KBM-7 (cell line): ENCODE measurements at regions not wholly inside any gene's neighbourhood (a gene's known extent, or its start where the extent isn't known, plus 50 kb on each side); places are given as distances from the start of the nearest gene placed in this dataset.
"Not testable (repeated sequence)": the region's sequence is repeated elsewhere in the genome, so short reads cannot be mapped to it uniquely, and the experiment has no call there.

Experiments used
- DNase-seq: peaks from one replicate; pipeline ENCODE4 v3.0.0-alpha.2; 2015
- in situ Hi-C: fragments of 300-500 bp; cut with MboI; formaldehyde crosslinking; loops from 2 replicates; pipeline ENCODE4 v1.14.3; 2020; ENCODE audit warnings: low sequenced_read_pairs, low pct_unique_long_range_greater_than_20kb, mixed read lengths

DNA sequence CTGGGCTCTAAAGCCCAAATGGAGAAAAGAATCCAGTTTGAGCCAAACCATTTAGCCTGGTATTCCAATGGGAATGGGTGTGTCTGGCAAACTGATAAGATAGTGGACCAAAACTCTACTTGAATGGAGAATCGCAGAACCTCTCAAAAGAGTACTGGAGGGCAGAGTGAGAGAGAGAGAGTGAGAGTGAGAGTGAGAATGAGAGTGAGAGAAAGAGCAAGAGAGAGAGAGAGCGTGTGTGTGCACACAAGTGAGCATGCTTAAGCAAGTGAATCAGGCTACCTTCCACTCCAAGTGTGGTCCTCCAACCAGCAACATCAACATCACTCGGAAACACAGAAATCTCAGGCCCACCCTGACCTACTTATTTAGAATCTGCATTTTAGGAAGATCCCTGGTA is 58.8 kb downstream of the UQCRFS1 start:
- no peak for DNase-seq
- in situ Hi-C loops, result no loop called here

DNA sequence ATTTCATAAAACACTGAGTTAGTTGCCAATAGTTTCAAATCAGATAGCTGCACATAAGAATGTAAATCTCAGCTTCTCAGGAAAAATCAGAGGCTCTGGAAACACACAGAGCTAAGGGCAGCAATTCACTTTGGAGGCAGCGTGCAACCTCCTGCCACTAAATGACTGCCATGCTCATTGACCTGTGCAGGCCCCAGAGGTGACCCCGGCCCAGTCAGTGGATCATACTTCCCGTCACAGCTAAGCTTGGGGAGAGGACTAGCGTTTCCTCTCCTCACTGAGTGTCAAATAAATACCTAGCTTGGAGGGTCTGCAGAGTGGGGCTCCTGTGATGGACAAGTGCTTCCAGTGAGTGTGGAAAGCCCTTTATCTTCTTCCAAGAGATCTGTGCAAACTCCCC is 67.2 kb downstream of the UQCRFS1 start:
- in situ Hi-C loops, result no loop called here
- DNase-seq, result no peak

DNA sequence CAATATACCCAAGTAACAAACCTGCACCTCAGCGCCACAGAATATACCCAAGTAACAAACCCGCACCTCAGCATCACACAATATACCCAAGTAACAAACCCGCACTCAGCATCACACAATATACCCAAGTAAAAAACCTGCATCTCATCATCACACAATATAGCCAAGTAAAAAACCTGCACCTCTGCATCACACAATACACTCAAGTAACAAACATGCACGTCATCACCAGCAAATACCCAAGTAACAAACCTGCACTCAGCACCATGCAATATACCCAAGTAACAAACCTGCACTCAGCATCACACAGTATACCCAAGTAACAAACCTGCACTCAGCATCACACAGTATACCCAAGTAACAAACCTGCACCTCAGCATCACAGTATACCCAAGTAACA is 69.8 kb downstream of the UQCRFS1 start:
- in situ Hi-C loops, result no loop called here
- no peak for DNase-seq

DNA sequence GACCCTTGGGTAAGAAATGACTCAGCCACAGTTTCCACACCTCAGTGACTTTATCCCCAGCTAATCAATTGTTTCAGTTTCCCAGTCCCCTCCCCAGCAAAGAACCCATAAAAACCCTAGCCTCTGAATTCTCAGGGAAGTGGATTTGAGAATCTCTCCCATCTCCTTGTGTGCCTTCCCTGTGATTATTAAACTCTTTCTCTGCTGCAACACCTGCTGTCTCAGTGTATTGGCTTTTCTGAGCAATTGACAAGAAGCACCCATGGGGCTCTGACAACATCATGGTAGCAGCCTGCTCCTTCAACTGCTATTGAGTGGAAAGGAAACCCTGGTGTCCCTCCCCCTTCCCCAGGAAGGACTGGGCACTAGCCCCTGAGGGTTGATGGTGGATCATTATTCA is 73.7 kb downstream of the UQCRFS1 start:
- DNase-seq, result no peak
- in situ Hi-C loops, result no loop called here

DNA sequence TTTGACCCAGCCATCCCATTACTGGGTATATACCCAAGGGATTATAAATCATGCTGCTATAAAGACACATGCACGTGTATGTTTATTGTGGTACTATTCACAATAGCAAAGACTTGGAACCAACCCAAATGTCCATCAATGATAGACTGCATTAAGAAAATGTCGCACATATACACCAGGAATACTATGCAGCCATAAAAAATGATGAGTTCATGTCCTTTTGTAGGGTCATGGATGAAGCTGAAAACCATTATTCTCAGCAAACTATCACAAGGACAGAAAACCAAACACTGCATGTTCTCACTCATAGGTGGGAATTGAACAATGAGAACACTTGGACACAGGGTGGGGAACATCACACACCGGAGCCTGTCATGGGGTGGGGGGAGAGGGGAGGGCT is 74.7 kb downstream of the UQCRFS1 start:
- in situ Hi-C loops, DNase-seq: not testable (repeated sequence)

DNA sequence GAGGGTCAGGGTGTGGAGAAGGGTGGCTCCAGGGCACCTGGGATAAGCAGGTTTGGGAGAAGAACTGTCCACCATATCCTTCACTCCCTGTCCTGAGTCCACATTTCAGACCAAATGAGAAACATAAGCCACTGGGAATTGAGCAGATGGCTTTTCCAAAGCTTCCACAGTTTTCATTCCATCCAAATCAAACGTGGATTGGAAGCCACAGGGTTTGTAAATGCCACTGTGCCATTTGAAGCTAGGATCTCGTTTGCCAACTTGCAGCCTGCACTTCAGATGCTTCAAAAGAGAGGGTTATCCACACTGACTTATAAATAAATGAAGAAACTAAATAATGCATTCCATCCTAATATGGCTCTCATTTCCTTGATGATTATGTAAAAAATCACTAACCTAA is 81.5 kb downstream of the UQCRFS1 start:
- in situ Hi-C loops, result no loop called here

DNA sequence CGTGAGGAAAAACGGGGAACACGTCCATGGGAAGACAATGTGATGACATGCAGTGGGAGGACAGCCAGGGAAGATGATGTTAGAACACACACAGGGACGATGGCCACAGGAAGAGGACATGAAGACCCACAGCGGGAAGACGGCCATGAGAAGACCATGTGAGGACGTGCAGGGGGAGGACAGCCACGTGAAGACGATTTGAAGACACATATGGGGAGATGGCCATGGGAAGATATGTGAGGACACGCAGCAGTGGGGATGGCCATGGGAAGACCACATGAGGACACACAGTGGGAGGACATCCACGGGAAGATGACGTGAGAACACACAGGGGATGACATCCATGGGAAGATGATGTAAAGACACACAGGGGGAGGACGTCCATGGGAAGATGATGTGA is 83.8 kb downstream of the UQCRFS1 start:
- DNase-seq, result no peak
- in situ Hi-C loops, result no loop called here

More for the DNA sequence above, 81.5 kb downstream of the UQCRFS1 start:
- no peak for DNase-seq

DNA sequence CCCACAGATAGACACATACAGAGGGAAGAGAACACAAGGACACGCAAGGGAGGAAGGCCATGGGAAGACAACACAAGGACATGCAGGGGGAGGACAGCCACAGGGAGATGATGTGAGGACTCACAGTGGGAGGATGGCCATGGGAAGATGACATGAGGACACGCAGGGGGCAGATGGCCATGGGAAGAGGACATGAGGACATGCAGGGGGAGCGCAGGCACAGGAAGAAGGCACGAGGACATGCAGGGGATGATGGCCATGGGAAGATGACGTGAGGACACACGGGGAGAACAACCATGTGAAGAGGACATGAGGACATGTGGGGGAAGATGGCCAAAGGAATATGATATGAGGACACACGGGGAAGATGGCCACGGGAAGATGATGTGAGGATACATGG is 84.7 kb downstream of the UQCRFS1 start:
- in situ Hi-C loops, result no loop called here
- DNase-seq, result no peak

DNA sequence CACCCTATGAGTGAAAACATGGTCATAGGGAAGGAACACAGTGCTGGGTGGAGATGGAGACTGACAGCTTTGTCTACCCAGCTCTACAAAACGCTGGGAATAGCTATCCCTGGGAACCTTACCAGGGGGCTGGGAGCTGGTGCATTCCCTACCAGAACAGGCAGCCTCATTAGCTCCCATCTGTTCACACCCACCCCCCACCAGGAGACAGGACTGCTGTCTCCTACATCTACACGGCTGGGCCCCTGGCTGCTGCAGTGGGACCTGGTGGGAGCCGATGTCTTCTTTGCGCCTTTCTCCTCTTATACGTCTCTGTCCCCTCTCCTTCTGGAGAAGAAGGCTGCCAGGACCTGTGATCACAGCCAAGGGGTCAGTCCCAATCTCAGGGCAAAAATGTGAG is 90.8 kb downstream of the UQCRFS1 start:
- in situ Hi-C loops, result no loop called here
- no peak for DNase-seq

DNA sequence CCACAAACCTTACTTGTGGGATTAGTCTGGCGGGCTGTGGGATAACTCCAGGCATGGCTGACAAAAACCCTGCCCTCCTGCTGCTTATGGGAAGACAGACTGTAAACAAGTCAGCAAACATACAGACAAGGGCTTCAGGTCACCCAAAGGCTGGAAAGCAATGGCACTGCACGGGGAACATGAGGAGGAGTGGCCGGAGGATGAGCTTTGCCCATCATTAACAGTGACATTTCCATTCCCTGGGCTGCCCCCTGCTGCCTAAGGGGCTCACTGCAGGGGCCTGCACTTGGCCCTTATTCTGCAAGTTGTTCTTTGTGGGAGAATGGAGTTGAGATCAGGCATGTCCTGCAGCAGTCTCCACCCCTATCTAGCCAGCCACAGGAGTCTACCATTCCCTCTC is 91.3 kb downstream of the UQCRFS1 start:
- DNase-seq, result peak; percentile 17
- in situ Hi-C loops, result no loop called here

DNA sequence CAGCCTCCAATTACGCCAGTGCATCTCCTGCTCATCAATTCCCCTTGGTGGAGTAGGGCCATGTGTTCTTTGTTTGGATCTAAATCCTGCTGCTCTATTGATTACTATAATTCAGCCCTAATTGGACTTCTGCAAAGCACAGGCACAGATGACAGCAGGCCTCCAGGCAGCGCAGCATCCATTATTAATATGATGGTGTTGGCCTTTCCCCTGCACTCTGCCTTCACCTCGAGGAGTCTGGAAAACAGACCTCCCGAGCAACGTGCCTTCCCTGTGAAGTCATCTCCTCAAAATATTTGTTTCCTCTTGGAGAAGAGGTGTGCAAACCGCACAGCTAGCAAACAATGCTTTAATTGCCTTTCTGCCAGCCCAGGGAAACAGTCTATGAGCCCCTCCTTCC is 92.5 kb downstream of the UQCRFS1 start:
- in situ Hi-C loops, result no loop called here

DNA sequence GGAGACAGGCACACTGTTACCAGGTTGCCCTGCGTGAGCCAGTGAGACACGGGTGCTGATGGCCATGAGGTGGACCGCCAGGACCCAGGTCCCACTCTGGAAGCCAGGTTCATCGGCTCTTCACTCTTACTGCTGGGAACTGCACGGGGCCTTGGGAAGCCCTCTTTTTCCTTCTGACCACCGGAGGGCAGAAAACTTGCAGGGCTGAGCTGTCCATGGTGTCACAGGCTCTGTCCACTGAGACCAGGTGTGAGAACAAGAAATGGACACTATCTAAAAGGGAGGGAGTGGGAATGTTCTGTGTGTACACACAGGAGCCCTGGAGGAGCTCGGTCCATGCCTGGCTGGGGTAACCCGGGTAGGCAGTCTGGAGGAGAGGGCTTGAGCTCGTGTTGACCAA is 93.4 kb downstream of the UQCRFS1 start:
- in situ Hi-C loops, result no loop called here
- DNase-seq, result no peak

More for the DNA sequence above, 92.5 kb downstream of the UQCRFS1 start:
- no peak for DNase-seq

DNA sequence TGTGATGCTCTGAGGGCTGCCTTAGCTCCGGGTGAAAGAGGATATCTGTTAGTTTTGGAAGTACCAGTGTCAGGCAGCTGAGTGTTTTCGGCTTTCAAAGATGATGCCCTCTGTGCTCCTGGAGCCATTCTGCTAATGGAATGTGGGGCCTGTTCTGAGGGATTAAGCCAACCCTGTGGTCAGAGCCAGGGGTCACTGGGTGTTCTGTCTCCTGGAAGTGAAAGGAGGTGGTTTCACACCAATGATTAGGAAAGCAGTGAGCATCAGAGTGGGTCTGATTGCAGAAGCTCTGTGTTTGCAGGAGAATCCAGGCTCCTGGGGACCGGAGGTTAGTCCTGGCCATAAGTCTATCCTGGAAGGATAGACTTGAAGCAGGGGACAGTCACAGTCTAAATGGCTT is 94.6 kb downstream of the UQCRFS1 start:
- in situ Hi-C loops, result no loop called here
- DNase-seq, result no peak

DNA sequence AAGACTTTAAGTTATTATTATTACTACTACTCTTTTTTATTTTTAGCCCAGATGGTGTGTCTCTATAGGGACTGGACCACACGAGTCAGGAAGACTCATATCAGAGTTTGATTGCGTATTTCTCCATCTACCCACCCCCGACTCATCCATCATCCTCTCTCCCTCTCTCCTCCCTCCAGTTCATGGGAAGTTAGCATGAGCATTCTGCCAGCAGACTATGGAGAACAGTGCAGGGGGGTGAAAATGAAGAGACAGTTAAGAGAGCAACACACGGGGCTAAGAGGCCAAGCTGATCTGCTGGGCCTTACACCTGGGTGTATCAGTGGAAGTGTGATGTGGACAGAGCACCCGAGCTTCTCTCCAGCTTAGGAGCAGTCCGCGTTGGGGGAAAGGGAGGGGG is 95.0 kb downstream of the UQCRFS1 start:
- in situ Hi-C loops, result no loop called here
- no peak for DNase-seq

DNA sequence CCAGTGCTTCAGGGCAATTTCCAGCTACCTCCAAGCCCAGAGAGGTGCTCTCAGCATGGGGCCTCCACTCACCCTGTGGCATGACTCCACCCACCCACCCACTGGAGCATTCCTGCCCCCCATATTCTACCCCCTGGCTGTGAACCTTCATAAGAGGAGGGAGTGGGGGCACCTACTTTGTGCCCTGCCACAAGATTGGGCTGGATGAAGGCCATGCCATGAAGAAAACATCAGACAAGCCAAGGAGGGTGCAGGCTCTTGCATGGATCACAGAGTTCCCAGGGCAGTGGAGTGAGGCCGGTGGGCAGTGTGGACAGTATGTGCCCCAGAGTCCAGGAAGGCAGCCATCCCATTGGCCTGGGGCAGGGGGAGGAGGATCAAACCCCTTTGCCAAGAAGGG is 97.8 kb downstream of the UQCRFS1 start:
- DNase-seq, result no peak
- in situ Hi-C loops, result no loop called here

DNA sequence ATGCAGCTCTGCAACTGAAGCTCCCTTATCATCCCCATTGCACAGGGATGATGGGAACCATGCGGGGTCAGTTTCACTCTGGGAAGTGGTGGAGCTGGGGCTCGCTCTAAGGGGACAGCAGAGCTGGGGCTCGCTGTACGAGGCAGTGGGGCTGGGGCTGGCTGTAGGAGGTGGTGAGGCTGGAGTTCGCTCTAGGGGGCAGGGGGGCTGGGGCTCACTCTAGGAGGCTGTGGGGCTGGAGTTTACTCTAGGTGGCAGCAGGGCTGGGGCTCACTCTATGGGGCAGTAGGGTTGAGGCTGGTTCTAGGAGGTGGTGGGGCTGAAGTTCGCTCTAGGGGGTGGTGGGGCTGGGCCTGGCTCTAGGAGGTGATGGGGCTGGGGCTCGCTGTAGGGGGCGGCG is 99.1 kb downstream of the UQCRFS1 start:
- DNase-seq, result no peak
- in situ Hi-C loops, result no loop called here

DNA sequence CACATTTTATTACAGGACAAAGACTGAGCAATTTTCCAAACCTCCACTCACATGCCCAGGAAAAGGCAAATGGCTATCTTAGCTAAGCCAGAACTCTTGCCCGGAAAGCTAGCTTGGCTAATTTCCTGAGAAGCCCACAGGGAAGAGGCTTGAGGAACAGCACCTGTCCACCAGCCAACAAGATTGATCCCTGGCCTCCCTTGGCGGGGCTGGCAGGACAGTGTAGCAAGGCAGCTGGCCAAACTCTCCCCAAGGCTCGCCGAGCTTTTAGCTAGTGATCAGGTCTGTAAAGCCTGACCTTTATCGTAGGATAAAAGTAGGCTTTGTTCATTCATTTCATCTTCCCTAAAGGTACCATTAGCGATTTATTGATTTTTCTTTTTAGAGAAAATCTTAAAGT is 101.4 kb downstream of the UQCRFS1 start:
- no peak for DNase-seq
- in situ Hi-C loops, result no loop called here

DNA sequence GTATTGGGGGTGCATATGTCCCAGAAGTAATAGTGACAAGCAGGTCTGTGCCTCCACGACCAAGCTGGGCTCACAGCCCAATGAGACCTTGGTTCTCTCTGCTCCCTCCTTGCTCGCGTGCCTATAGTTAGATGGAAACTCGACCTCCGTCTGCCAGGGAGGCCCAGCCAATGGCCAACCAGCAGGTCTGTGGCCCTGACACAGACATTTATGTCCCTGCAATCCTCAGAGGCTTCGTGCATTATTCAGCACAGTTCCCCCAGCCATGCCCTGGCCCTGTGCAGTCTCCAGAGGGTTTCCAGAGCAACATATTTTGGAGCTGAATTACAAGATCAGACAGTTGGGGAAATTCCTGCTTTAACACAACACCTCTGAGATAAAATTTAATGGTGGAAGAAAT is 105.1 kb downstream of the UQCRFS1 start:
- in situ Hi-C loops, result no loop called here
- no peak for DNase-seq

DNA sequence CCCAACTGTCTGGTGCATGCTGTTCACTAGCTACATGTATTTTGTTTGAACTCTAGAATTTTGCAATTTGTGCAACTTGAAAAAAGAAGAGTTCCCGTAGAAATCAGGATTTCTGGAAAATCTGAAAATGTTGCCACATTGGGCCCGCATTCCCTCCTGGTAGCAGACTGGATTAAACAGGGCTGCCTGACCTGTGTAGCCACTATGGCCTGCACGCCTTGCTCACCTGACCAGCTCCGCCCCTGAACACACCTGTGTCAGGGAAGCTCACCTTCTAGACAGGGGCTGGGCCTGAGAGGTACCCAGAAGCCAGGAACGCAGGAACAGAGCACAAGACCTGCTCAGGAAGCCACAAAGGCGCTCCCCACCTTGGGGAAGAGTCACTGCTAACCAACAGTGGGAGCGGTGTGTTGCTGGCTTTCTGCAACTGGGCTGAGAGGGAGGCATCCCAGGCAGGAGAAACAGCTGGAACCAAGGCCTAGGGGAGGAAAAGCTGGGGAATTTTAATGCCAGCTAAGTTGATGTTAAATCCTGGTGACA is 106.5 kb downstream of the UQCRFS1 start:
- in situ Hi-C loops, result no loop called here
- DNase-seq, result no peak

DNA sequence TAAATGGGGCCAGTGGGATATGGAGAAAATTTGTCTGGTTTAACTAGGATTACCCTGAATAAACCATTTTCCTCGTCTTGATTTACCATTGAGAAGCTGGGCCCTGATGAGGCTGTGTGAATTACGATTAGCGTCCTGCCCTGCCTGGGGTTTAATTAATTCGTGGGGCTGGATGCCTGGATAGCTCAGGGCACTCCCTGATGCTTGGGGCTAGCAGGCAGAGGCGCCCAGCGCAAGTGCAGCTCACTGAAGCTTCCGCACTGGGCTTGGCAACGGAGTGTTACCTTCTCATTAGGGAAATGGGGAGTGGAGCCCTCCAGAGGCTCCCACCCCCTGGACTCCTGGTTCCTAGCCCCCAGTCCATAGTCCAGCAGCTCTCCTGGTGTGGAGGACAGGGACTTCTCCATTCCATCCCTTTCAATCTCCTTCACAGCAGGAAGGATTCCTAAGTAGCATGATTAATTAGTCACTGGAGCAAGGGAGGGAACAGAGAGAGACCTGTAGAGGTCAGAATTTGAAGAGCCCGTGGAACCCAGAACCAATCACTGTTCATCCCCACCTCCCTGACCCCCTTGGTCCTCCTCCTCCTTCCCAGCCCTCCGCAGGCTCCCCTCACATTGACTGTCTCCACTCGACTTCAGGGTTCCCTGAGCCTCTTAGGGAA is 107.2 kb downstream of the UQCRFS1 start:
- in situ Hi-C loops, result no loop called here
- DNase-seq, result no peak

DNA sequence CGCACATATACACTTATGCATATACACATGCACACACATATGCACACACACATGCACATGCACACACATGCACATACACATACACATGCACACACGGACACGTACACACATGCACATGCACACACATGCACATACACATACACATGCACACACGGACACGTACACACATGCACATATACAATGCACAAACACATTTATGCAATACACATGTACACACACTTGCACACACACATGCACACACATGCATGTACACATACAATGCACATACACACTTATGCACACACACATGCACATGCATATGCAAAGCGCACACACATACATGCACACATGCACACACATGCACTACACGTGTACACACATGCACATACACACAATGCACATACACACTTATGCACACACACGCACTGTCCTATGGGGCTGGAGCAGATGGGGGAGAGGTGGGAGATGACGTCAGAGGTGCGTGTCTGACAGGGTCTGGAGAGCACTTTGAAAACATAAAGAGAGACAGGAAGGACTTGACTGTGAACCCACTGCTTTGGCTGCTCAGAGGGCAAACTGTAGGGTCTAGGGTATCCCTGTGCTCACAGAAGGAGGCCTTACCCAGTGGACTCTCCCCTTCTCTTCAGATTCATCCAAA is 108.2 kb downstream of the UQCRFS1 start:
- in situ Hi-C loops, result no loop called here
- DNase-seq, result no peak
